ENCODE measurements at regions not wholly inside any gene's neighbourhood (a gene's known extent, or its start where the extent isn't known, plus 50 kb on each side); places are given as distances from the start of the nearest gene placed in this dataset.

DNA sequence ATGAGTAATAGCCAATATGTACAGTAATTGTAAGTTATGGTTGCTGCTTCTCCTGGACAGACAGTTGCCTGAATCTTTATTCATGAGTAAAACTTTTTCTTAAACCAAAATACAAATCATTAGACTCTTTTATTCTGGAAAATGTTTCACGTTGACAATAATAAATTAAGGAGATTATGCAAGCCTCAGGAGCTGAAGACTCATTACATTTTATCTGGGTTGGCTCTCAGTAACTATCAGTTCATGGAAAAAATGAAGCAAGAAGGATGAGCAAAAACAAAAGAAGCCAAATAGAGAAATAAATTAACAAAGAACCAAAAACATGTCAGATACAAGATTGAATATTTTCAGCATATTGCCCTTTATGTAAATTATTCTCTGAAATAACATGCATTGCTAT is 88.9 kb upstream of the PRR16 start:
- TF ChIP-seq, protein P1, sequence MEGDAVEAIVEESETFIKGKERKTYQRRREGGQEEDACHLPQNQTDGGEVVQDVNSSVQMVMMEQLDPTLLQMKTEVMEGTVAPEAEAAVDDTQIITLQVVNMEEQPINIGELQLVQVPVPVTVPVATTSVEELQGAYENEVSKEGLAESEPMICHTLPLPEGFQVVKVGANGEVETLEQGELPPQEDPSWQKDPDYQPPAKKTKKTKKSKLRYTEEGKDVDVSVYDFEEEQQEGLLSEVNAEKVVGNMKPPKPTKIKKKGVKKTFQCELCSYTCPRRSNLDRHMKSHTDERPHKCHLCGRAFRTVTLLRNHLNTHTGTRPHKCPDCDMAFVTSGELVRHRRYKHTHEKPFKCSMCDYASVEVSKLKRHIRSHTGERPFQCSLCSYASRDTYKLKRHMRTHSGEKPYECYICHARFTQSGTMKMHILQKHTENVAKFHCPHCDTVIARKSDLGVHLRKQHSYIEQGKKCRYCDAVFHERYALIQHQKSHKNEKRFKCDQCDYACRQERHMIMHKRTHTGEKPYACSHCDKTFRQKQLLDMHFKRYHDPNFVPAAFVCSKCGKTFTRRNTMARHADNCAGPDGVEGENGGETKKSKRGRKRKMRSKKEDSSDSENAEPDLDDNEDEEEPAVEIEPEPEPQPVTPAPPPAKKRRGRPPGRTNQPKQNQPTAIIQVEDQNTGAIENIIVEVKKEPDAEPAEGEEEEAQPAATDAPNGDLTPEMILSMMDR (IDR thresholded peaks at IDR 0.05), result no peak
- no peak for TF ChIP-seq ZFX (IDR thresholded peaks at IDR 0.05; ENCODE audit: borderline replicate concordance)

Measured in 22Rv1 (cell line).